Activated CD4-positive, alpha-beta T cell treated with anti-CD3 and anti-CD28 coated beads, Interleukin-2, Interleukin-6, amounts not matched to agents 100 ng/mL and 50 ng/mL, durations not matched to agents 16 hours and 8 hours (primary cell): ENCODE measurements at regions not wholly inside any gene's neighbourhood (a gene's known extent, or its start where the extent isn't known, plus 50 kb on each side); places are given as distances from the start of the nearest gene placed in this dataset.
A peak's percentile ranks its signal among the peaks of the same experiment; 100 is the strongest.

ENCODE experiments used
- DNase-seq: peaks from one replicate; pipeline ENCODE4 v3.0.0-alpha.2; 2020

DNA sequence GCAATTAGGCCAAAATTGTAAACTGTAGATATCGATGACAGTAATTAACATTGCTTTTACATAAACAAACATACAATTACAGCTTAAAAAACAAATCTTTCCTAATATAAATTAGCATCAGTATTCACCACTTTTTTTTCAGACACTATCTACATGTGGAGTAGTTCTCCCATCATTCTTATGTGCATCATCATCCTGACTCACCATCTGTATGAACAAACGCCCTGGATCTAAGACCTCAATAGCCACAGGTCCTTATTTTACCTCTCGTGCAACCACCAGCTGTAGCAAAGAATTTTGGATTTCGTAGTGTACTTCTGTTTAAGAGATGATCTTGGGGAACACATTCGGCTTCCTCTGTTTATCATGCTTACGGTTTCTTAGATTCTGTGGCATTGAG is 551.9 kb upstream of the KIRREL3 start:
- no peak for DNase-seq

DNA sequence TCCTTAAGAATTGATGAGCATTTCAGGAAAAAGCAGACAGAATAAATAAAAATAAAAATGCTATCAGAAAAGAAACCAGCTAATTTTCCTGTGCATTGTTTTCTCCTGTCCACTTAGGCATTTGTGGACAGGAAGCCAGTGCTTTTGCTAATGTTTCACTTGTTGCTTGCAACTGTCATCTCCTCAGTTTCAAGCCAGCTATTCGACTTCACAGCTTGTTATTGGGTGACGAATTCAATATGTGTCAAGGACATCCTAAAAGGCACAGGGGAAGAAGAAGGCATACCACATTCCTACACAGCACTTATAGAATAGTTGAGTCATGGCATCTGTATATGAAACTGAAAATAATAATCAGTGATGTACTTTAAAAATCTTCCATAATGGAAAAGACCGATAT is 530.6 kb upstream of the KIRREL3 start:
- DNase-seq = no peak

DNA sequence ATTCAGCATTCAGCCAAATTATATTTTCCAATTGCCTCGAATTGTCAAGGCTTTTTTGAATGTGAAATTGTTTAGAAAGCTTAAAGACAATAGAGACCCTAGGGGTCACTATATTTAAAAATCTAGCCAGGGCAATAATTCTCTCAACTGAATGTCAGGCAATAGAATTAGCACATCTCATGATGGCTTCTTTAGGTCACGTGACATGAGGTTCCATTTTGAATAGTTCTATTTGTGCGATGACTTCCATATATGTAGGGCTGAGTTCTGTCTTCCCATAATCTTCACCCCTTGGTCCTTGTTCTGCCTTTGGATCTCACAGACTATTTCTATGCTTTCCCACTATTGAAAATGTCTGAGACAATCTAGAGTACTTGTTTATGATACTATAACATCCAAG is 527.7 kb upstream of the KIRREL3 start:
- DNase-seq = no peak

DNA sequence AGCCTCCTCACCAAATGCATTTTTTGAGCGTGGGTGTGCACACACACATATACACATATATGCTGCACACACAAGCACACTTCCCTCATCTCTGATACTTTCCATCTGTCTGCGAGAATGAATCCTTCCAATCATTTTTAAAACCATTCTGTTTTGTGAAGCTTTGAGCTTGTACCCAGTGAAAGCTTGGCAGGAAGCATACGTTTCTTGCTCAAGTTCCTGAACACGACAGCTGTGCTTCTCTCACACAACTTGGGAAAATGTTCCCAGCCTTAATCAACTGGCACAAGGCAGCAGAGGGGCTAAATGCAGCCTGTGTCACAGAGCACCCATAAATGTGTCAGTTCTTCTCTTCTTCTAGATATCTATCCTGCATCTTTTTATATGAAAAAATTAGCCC is 524.0 kb upstream of the KIRREL3 start:
- no peak for DNase-seq

DNA sequence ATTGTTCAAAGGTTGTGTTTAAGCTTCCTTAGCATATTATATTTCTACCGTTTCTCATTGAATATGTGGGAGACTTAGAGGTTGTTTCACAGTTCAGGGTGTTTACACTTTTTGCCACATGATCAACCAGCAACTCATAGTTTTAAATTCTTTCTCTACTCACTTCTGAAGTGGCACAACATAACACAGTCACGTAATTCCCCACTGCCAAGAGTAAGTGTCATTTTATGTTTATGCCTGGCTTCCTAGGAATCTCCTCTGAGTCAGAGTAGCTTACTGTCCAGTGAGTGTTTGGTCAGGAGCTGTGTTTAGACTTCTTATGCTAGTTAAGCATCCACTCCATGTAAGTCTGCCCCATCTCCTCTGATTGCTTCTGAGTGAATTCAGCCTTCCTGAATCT is 520.8 kb upstream of the KIRREL3 start:
- DNase-seq = no peak

DNA sequence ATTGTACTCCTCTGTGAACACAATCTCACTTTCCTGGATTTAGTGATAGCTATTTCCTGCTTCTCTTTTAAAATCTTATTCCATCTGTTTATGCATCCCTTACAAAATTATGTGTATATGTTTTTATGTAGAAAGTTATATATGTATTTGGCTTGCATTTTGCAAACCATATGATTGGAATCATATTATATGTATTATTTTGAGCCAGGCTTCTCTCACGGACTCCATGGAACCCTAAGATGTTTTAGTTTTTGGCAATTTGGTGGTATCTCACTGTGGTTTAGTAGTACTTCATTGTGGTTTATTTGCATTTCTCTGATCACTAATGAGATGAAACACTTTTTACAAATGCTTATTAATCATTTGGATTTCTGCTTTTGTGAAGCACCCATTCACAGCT is 507.3 kb upstream of the KIRREL3 start:
- DNase-seq = no peak

DNA sequence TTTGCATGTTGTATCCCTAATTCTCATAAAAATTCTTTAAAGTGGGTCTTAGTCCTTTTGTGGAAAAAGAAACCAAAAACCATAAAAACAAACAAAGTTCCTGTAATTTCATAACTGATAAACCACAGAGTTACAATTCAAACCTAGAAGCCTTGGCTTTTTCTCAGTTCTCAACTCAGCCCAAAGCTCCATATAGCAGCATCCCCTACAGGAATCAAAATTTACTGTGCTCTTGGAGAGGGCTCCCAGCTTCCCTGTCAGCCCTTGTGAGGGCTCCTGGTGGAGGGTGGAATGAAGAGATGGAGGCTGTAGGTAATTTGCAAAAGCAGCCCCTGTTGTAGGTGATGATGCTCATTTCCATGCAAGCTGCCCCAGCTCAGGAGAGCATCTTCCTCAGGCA is 506.1 kb upstream of the KIRREL3 start:
- DNase-seq = no peak

DNA sequence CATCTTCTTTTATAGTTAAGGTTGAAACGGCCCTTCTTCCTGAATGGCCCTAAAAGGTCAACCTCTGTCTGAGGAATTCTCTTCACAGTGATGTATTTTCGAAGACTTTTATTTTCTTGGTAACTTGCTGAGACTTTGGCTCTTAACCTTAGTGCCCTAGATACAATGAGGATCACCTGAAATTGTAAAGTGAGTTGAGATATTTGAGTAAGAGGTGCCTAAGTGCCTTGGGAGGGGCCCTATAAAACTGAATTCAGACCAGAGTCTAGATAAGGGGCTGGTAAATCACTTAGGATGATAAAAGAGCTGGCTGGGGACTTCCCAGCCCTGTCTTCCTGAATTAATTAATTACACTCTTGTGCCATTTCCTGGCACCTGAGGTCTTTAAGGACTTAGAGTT is 505.6 kb upstream of the KIRREL3 start:
- no peak for DNase-seq

DNA sequence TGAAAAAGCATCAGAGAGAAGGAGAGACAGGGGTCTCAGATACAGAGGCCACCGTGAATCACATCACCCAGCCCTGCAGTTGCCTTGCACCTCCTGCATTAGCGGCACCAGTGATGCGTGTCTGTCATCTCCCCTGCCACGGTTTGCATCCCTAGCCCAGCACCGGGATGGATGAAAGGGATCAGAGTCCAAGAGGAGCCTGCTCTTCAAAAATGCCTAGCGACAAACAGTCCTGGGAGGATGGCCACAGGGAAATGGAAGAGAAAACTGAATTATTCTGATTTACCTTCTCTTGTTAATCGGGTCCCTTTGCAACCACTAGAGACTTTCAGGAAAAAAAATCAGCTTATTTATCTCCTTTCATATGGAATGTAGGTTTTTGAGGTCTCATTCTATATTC is 495.6 kb upstream of the KIRREL3 start:
- no peak for DNase-seq

DNA sequence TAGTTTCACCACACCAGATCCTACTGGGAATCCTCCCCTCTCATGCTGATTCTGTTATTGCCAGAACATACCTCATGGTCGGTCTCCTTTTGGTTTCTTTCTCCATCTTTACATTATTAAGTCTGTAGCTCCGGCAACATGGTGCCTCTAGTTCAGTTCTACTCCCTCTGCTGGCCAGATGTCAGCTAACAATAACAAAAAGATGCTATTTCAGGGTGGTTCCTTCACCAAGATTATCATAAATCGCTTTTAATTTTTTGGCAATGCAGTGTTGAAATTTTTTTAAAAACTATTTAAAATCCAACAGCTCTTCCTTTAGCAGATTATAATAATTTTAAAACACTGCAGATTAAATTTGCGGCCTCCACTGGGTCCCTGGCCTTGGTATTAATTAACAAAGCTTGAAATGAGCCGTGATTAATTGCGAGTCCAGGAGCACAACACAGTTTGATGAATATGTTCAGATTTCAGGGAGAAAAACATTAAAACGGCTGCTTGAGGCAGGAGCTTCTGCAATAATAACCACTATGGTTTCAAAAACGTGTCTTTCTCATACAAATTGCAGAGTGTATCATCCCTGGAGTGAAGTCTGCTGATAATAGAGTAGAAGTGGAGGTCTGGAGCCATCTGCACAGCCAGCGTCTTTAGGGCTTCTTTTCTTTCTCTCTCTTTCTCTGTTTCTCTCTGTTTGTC is 492.9 kb upstream of the KIRREL3 start:
- DNase-seq = peak; percentile 2

DNA sequence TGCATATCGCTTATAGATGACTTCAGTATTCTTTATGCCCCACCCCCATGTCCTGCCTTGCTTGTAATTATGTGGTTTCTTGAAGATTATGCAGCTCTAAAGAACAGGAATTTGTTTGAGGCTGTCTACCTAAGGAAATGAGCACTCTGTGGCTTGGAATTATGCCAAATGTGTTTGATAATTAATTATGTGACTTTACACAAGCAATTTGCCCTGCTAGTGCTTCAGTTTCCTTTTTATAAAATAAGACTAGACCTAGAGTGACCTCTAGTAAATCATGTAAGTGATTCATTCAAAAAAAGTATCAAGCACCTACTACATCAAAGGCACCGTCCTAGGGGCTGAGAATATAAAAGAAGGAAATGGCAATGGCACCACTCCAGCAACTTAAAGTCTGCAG is 491.5 kb upstream of the KIRREL3 start:
- no peak for DNase-seq

DNA sequence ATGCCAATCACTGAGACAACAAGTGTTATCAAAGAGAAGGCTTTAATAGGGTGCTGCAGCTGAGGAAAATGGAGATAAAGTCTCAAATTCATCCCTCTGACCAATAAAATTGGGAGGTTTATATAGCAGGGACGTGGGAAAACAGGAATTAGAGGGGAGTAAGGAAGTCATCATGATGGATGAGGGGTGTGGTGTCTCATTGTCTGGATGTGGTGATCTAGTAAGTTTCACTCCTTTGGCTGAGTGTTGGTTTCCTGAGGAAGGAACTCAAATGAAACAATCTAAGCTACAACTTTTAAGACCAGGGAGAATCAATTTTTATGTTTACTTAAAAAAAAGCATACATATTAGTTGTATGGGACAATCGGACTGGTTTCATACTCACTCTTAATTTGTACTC is 491.0 kb upstream of the KIRREL3 start:
- DNase-seq = no peak

DNA sequence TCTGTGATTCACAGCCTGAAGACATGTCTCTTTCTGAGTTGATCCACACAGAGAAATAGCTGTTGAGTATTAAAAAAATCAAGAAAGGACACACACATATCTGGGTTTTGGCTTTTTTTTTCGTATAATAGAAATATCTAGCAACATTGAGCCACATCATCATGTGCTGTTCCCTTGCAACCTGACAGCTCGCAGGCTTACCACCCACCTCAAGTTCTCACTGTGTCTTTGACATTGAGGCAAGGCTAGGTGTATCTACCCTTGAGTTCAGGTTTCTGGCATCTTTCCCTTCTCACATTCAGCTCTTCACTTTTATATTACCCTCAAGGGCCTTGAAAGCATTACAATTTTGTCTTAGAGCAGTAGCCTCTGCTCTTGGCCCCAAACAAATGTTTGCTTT is 490.3 kb upstream of the KIRREL3 start:
- no peak for DNase-seq

DNA sequence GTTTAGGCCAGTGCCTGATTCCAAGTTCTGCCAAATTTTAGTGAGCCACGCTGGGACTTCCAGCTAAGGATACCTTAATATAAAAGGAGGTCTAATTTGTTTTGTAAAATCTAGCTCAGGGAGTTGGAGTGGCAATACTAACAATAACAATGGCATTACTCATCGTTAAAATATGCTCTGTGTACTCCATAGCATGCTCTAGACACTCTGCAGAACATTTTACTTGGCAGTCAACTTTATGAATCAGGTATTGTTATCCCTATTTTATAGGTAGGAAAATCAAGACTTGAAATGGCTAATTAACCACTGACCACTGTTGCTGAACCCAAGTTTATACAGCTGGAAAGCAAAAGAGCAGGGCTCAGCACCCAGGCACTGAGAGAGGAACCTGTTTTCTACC is 485.0 kb upstream of the KIRREL3 start:
- no peak for DNase-seq

DNA sequence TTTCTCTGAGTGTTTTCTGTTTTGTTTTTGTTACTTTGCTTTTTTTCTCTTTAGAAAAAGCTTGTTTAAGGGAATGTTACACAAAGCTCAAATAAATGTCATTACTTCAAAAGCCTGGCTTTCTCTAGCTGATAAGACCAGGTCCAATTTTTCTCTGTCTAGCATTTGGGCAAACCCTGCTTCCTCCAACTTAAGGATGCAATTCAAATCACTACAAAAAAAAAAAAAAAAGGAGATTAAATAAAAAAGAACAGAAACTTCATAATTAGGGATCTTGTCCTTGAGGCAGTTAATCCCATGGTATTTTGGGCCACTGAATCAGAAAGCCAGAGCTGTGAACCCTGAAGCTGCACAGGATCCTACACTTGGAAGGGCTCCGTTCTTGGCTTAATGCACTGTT is 480.8 kb upstream of the KIRREL3 start:
- DNase-seq = no peak

DNA sequence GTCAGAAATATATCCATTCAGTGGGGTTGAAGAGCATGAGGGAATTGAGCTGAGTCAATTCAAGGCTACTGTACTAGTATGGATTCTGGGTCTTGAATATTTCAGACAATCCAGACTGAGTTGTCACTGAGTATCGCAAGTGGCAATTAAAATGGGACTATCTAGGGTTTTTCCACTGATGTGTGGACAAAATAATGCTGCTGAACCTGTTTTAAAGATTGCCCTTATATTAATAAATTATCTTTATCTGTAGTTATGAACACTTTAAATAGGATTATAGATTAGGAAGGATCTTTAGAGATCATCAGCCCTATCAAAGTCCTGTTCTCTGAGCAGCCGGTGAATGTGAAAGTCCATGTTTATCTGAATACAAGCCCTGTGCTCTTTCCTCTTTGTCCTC is 478.3 kb upstream of the KIRREL3 start:
- no peak for DNase-seq

DNA sequence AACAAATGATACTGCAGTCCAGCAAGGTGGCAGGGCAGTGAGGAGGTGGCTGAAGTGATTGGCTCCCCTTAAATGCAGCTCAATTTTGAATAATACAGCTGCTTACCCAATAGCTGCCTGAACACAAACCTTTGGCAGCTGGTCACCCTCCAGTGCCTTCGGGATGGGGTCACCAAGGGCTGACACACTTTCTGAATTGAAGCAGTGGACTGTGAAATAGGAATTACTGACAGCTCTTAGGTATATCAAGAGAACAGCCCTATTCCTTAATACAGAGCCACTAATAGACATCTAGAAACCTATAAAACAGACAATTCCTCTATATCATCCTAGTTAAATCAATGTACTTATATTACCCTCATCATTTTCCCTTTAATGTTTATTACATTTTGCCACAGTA is 474.2 kb upstream of the KIRREL3 start:
- DNase-seq = no peak

DNA sequence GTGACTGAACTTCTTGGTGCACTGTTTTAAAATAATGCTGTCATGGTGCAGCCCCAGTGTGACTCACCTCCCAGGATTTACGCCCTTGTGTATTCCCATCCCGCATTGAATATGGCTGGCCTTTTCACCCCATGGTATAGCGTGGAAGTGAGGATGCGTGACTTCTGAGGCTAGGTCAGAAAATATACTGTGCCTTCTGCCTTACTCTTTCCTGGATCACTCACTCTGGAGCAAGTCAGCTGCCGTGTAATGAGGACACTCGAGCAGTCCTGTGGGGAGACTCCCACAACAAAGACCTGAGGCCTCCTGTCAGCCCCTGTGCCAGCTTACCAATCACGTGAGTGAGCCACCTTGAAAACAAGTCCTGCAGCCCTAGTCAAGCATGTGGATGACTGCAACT is 471.9 kb upstream of the KIRREL3 start:
- DNase-seq = no peak

DNA sequence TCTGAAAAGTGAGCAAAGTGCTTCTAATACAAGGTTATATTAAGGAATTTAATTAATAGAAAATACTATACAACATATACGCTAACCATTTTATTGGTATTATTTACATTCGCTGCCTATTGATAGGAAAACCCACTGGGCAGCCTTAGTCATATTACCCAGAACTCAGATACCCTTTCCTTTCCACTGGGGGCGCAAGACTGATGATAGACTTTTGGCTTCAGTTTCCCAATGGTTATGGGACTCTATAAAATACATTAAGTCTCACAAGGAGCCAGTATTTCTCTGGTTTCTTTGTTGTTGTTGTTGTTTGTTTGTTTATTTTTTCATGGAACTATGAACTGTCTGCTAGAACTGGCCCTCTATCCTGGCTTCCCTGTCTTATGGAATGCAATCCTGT is 471.1 kb upstream of the KIRREL3 start:
- no peak for DNase-seq

DNA sequence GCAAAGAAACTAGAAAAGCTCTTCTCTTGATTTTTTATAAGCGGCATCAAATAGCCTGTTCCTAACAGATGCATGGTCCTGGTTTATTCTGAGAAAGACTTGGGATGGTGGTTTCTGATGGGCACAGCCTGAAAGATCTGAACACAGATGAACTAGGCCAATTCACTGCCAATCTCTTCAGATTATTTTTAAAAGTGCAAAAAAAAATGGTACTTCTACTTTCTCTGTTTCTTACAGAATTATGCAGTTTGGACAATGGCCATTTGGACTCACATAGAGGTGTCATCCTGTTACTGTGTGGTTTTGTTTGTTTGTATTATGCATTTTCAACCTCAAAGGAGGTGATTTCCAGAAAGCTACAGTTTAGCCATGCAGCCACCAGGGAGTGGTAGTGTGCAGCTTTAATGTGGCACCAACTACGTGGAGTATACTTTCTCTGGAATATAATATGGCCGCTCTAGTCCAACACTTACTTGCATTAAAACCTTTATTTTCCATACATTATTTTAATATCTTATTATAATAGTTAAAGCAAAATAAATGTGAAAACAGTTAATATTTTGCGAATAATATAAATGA is 469.8 kb upstream of the KIRREL3 start:
- peak; percentile 22 for DNase-seq

DNA sequence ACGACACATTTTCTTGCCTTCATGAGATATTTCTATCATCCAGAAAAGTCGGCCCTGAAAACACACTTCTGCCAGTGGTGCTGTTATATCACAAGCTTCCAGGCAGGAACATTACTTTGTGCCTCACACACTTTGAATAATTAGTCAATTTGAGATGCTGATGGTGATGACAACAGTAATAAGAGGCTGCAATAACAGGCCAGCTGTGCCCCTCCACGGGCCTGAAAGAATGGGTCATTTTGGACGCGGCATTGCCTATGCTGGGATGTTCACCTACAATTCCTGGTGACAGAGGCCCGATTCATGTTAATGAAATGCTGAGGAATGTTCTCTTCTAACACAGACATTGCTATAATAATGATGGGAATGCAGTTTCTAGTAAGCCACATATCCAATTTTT is 463.8 kb upstream of the KIRREL3 start:
- DNase-seq = no peak

DNA sequence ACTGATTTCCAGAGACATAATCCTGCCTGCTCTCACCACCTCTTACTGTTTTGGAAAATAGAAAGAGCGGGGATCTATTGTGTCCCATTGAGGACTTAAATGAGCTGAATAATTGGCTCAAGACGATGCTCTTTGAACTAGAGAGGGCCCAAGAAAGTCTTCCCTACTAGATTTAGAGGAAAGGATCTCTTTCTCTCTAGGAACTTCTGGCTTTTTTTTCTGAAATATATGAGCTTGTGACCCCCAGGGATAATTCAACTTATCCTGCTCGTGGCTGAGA is 461.4 kb upstream of the KIRREL3 start:
- DNase-seq = no peak

DNA sequence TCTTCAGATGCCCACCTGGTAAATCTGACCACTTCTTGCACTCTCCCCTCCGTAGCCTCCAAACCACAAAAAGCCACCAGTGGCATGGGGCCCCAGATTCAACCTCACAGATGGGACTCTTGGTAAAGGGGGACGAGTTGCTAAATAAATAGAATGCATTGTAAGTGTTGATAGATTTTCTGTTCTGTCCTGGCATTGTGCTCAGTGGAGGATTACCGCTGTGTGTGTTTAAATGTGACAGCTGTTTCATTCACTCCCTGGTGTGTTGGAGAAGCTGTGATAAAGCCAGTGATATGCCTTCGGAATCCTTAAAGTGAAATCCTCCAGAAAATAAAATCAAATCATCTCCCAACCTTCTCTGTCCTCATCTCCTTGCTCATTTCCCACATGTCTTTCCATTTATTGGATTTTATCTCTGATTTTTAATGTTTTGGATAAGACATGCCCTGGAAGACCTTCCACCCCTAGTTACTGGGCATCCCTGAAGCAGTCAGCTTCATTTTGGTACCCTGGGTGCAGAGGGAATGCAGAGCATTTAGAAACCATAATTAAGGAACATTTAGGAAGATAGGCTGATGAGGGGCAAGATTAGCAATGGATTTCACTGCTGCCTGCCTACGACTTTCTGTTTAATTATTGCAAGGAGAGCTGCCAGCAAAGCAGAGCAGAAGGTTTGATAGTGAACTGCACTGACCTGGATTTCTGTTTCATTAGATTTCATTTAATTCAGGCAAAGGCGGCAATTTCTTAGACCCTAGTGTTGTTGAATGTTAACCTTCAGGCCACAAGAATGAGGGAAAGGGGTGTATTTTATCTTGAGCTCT is 460.9 kb upstream of the KIRREL3 start:
- DNase-seq = no peak

DNA sequence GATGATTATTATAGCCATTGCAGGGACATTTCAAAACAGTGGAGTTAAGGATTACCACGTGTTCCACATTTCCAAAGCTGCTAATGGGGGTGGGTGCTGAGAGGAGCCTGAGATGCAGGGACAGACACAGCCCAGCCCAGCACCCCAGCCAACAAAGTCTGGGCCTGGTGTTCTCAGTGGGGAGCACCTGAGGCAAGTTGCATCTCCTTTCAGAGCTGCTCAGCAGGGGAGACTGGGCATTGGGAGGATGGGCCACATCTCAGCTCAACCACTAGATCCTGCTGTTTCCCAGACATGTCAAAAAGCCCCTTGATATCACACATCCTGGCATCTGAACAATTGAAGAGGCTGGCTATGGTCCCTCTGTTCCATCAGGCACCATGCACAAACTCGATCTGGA is 458.0 kb upstream of the KIRREL3 start:
- no peak for DNase-seq

DNA sequence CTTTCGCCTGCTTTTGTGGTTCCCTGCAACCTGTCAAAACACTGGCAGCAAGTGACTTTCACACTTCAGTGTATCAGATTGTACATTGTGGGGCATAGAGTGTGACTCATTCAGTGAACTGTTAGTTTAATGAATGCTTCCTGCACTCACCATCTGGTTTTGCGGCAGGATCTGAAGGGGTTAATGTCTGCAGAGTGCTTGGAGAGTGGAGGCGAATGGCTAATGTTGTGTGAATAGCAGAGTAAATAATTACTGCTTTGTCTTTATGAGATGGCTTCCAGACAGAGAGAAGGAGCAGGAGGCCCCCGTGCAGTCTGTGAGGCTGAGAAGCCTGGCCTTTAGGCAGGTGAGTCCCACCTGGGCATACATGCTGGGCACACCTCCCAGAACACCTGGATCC is 454.3 kb upstream of the KIRREL3 start:
- no peak for DNase-seq
